Lower leg skin (tissue), 3 donors: ENCODE measurements at regions not wholly inside any gene's neighbourhood (a gene's known extent, or its start where the extent isn't known, plus 50 kb on each side); places are given as distances from the start of the nearest gene placed in this dataset.

ENCODE experiments used
- POLR2A ChIP-seq, 2 donors: fragments of 450-650 bp; IDR thresholded peaks; one replicate each; pipeline ENCODE4 v1.6.1; 2016 to 2017; ENCODE audit warnings: antibody characterized with exemption in 2 of 2, mild to moderate bottlenecking in 1 of 2, moderate library complexity in 1 of 2
- TF ChIP-seq, protein P1 (sequence below), 3 donors: fragments of 450-650 bp; IDR thresholded peaks; one replicate each; pipeline ENCODE4 v1.5.1; 2016; ENCODE audit warnings: antibody characterized with exemption in 3 of 3, mild to moderate bottlenecking in 3 of 3, moderate library complexity in 2 of 3

DNA sequence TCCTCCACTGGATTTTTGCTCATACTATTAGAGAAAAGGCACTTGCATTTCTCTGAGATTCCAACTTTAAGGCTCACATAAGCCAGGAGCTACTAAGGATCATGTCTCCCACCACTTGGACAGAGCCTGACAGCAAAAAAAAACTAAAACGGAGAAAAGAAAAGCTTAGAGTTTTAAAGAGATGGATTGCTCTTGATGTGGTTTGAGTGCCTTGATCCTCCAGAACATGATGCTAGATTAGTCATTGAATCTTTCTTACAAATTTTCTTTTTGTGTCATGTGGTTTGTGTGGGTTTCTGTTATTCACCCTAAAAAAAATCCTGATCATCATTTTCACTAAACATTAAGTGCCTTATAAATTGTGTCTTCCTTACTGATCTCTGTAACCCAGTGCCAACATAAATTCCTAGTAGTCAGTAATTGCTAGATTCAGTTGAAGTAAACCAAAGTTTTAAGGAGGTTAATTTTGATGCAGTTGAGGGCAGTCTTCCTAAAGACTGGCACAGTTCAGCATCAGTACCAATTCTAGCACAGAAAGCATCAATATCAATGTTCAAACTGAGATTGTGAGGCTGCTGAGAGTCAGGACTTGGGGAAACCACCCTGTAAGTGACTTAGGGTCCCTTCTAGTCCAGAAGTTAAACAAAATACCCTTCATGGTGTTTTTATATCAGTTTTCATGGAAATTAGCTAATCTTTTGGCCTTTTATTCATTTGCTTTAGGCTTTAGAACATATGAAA lies 206.3 kb downstream of the RAD51AP2 start:
- TF ChIP-seq, protein P1, sequence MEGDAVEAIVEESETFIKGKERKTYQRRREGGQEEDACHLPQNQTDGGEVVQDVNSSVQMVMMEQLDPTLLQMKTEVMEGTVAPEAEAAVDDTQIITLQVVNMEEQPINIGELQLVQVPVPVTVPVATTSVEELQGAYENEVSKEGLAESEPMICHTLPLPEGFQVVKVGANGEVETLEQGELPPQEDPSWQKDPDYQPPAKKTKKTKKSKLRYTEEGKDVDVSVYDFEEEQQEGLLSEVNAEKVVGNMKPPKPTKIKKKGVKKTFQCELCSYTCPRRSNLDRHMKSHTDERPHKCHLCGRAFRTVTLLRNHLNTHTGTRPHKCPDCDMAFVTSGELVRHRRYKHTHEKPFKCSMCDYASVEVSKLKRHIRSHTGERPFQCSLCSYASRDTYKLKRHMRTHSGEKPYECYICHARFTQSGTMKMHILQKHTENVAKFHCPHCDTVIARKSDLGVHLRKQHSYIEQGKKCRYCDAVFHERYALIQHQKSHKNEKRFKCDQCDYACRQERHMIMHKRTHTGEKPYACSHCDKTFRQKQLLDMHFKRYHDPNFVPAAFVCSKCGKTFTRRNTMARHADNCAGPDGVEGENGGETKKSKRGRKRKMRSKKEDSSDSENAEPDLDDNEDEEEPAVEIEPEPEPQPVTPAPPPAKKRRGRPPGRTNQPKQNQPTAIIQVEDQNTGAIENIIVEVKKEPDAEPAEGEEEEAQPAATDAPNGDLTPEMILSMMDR (IDR thresholded peaks at IDR 0.05), result no peak
- TF ChIP-seq POLR2A (IDR thresholded peaks at IDR 0.05), result no peak
